CD4-positive, alpha-beta T cell treated with Interleukin-15 for 4 hours (primary cell): ENCODE measurements at regions not wholly inside any gene's neighbourhood (a gene's known extent, or its start where the extent isn't known, plus 50 kb on each side); places are given as distances from the start of the nearest gene placed in this dataset.
A peak's percentile ranks its signal among the peaks of the same experiment; 100 is the strongest.

ENCODE experiments used
- DNase-seq: peaks from one replicate; pipeline ENCODE4 v3.0.0-alpha.2; 2020; ENCODE audit warnings: low spot score

DNA sequence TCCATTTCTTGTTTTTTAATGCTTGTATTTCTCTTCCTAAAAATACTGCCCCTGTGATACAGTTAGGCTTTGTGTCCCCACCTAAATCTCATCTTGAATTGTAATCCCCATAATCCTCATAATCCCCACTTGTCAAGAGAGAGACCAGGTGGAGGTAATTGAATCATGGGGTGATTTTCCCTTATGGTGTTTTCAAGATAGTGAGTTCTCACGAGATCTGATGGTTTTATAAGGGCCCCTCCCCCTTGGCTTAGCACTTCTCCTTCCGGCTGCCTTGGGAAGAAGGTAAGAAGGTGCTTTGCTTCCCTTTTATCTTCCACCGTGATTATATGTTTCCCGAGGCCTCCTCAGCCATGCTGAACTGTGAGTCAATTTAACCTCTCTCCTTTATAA lies 227.4 kb downstream of the MAN2A1 start:
- DNase-seq: no peak

DNA sequence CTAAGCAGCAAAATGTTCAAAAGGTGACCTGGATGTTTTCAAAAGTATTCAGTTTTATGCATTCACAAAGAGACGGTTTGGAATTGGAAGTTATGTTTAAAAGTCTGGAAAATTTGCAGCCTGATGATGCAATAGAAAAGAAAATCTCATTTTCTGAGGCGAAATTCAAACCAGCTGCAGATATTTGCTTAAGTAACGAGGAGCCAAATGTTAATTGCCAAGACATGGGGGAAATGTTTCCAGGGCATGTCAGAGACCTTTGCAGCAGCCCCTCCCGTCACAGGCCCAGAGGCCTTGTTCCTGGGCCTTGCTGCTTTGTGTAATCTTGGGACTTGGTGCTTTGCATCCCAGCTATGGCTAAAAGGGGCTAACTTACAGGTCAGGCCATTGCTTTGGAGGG lies 228.2 kb downstream of the MAN2A1 start:
- DNase-seq: no peak

DNA sequence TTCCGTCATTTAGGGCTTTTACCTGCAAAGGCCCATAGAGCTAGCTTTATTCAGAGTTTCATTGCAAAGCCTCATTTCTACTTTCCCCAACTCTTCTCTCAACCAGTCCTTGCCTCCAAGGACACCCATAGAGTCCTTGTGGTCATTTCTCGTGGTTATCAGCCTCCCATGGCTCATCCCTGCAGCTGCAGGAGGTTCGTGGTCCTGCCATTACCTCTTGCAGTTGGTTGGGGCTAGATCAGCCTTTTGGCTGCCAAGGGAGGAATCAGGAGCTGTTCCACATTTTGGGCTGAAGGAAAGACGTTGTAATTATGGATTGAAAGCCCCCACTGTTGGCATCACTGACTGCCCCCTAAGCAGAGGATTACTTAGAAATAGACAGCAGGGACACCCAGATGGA lies 231.0 kb downstream of the MAN2A1 start:
- no peak for DNase-seq

DNA sequence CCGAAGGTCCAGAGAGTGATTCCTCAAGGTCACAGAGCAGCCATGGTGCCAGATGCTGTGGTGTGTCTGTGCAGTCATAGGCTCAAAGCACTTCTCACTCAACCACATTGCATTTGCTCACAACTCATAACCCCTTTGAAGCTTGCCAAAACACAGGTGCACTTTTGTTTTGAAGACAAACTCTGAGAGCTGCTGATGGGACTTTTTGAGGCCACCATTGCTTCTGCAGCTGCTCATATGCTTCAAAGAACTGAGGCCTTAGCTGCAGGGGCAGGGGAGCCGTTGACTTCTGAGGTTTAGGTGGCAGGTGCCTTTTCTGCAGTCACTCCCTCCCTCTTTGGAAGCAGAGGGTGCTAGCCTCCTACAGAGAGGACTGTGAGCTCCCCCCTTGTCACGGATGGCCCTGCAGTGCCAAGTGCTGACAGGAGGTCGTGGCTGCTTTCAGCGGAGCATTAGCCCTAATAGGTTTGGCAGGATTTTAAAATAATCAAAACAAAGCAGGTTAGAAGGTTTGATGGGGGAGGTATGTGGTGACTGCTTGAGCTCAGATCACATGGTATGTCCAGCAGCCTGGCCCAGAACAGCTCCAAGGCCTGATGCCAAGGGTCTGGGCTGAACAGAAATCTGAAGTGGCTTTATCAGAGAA lies 232.1 kb downstream of the MAN2A1 start:
- DNase-seq: peak; percentile 67

DNA sequence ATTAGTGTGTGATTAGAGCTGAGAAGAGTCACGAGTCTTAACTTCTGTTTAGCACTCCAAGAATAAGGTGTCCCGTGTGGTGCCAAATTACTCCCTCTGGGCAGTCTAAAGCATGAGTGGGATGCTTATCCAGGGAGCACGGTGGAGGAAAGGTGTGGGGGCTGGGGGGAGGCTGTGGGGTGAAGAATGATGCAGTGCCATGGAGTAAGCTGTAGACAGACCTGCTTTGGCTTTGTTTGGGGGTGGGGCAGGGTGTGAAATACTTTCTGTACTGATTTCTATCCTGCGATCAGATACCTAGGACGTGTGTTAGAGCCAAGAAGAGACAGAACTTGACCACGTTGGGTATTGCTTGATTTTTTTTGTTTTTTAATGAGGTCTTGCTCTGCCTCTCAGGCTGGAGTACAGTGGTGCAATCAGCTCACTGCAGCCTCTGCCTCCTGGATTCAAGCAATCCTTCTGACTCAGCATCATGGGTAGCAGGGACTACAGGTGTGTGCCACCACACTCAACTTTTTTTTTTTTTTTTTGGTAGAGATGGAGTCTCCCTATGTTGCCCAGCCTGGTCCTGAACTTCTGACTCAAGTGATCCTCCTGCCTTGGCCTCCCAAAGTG lies 232.8 kb downstream of the MAN2A1 start:
- DNase-seq: peak; percentile 10

DNA sequence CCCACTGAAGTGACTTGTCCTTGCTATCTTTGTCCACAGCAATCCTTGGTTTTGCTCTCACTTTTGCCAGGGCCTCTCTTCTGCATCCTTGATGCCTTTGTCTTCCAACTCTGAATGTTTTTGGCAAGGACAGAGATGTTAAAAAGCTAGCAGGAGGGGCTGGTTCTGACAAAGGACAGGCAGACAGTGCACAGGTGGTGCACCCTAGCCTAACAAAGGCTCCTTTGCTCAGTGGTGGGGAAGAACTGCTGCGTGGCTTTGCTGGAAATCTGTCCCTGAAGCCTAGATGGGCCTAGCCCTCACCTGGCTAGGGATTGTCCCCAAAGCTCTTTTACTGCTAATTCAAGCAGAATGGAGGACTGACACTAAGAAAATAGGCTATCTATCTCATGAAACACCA lies 233.5 kb downstream of the MAN2A1 start:
- DNase-seq: no peak

DNA sequence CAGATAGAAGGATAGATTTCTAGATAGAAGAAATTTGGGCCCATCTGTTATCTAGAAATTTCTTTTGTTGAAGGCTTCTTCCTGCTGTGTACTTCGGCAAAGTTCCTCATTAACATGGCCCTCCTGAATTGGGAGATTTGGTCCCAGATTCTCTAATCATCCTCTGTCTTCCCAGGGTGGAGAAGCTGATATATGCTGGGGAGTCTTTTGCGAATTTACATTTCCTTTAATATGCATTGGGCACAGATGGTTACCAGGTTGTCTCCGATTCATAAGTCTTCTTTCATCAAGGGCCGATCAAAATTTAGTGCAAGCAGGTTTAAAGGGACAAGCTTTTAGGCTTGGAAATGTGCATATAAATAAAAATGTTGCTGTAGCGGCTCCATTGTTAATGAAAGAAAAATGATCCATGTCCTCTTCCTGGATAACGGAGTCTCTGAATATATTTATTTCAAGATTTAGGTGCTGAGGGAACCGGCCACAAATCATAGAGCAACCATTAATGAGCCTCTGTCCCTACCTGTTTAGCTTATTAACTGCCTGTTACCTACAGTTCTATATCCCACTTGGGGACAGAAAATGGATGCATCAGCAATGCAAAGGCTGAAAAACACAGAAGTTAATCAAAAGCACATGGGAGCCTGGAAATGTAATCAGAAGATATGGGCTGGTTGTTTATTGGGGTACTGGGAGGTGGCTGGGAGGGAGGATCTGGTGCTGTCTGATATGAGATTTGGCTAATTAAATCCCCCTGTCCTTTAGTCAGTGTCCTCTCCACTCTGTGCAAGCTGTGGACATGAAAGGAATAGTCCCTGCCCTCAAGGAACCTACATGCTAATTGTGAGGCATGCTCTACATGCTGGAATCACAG lies 234.7 kb downstream of the MAN2A1 start:
- DNase-seq: no peak

DNA sequence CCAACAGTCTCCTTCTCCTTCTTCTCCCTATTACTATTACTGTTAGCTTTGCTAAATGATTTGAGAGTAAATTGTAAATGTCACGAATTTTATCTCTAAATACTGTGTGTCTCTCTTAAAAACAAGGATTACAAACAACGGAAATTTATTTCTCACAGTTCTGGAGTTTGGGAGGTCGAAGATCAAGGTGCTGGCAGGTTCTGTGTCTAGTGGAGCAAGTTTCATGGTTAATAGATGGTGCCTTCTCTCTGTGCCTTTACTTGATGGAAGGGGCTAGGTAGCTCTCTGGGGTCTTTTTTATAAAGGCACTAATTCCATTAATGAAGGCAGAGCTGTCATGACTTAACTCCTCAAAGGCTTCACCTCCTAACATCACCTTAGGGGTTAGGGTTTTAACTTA lies 237.9 kb downstream of the MAN2A1 start:
- no peak for DNase-seq

DNA sequence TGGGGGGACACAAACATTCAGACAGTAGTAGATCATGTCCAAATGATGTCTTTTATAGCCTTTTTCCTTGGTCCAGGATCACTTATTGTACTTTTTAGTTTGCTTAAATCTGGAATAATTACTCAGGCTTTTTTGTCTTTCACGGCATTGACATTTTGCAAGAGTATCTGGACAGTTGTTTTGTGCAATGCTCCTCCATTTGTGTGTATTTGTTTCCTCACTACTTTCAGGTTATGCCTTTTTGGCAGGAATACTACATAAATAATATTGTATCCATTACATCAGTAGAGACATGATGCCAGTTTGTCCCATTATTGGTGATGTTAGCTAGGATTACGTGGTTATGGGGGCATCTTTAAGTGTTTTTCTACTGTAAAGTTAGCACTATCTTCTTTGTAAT lies 238.3 kb downstream of the MAN2A1 start:
- no peak for DNase-seq

DNA sequence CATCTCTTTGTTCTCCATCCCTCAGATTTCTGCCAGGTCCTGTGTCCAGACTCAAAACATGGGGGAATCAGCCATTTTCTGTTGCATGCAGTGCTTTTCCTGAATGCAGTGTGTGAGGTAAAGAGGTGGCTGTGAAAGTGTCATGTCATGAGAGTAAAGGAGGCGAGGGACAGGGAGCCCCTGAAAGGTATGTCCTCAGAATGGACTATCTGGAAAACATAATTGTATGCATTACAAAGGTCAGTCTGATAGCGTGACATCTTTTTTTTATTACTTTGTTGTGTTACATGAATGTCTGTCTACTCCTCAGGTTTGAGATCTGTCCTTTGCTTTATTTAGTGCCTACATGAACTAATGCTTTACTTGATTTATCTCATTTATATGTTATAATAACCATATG lies 239.1 kb downstream of the MAN2A1 start:
- DNase-seq: no peak

DNA sequence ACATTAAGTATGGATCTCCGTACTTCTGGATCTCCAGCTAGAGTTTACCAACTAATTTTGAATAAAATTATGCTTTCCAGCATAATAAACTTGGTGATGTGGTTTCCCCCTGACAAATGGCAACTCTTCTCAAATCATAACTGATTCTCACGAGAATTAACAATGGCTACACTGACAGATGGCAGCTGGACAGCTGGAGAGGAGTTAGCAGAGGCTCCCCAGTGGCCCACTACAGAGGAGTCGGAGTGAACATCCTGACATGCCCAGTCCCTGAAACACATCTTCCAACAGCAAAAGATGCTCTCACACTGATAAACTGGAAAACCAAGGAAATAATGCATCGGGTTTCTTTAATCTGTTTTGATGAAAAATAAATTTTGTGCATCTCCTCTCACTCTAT lies 239.6 kb downstream of the MAN2A1 start:
- no peak for DNase-seq

DNA sequence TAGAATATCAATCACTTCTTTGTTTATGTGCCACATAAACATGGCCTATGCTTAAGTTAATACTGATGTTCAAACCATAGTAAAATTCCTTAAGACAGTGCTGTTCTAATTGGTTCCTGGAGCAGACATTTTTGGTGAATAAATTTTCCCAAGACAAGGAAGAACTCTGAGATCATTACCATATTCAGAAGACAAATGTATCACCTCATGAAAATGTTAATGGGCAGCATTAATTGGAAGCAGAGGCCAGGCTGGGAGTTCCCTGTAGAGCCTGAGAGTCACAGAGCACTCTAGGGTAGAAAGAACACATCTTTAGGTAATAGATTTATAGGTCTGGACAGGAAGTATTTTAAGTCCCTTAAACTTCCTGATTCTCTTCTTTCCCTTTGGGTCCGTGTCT lies 240.2 kb downstream of the MAN2A1 start:
- DNase-seq: no peak

DNA sequence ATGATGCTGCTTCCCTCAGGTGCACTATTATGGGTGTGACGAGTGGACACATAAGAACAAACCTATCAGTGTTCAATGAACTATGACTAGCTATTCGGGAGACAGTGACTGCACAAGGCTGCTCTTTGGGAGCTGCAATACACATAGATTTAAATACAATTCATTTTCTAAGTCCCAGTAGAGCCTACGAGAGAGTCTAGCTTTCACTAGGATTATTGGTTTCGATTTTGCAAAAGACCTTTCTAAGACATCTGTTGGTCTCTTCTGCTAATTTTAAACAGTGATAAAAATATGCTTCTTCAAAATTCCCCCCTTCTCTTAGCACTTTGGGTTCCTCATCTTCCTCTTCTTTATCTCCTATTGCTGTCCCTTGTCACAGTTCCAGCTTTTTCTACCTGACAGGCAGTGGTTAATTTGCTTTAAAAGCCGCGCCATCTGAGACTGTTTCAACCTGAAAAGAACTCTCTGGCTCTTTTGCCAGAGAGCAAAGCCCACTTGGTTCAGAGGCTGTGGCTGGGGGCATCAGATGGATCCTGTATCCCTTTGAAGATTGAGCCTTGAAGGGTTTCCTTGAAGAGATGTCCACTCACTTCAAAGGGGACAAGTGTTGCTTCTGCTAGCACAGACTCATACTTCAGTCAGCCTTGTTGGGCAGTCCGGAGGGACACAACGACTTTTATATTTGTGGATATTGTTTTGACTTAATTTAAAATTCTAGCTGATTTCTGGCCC lies 241.5 kb downstream of the MAN2A1 start:
- DNase-seq: no peak

DNA sequence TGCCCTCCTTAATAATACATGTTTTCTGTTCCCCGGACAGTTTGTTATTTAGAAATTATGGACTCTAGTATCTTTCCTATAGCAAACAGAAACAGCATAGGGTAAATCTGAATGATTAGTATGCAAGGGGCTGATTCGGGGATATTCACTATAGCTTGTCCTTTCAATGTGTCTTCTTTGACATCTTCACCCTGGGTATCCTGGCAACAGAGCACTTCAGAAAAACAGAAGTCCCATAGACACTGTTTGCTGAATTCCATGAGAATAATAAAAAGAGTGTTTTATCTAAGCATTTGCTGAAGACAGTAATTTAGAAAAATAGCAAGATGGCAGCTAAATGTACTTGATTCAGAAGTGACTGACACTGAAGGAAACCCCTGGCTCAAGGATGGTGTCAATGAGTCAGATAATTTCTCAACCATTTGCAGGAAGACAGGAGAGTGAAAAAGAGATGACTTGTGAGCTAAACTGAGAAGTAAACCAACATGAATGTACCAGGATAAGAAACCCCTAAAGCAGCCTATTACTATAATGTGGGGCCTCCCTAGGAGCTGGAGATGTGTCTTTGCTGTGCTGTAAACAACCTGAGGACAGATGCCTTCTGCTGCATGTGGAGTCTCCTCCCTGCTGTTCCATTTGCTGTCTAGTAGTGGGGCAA lies 246.2 kb downstream of the MAN2A1 start:
- no peak for DNase-seq

DNA sequence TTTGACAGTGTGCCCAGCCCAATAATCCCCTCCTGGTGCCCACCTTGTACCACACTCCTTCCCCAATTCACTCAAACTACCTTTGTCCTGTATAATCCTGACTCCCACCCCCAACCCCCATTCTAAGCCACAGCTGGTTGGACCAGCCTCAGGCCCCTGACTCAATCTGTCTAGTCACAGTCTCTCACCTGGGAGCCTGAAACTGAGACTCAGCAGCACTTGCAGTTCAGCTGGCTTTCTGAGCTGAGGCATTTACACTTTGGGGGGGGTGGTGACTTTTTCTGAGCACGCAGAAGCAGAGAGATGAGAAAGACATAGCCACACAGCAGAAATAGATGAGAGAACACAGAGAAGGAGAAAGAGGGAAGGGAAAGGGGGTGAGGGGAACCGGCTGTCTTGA lies 247.3 kb downstream of the MAN2A1 start:
- DNase-seq: no peak

DNA sequence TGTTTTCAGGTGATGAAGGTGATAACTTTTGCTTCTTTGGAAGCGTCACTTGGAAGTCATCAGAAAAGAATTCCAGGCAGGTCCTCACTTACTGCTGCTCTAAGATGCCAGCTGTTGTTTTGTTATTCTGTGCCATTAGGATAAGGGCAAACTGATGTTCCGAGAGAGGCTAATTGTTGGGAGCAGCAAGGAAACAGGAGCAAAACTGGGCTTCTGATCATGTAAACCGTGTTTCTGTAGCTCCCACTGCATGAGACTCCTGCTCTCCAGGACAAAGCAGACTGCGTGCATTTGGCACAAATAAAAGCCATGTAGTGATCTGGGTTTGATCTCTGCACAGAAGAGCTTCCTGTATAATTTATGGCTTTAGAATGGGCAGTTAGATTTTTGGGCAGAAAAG lies 248.2 kb downstream of the MAN2A1 start:
- DNase-seq: no peak

DNA sequence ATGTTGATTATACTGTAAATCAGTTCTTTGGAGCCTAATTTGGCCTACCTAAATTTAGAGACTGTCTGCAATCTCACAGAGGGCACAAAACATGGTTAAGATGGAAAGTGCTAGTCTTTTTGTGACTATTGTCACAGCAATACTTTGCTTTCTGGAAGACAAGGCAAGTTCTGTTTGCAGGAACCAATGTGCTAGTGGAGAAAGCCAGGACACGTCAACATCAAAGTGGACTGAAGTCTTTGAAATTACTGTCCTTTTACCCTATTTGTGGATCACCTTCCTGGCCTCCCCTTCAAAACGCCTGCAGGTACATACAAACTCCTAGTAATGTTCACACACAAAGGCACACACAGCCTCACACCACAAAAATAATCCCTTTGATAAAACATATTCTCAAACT lies 248.7 kb downstream of the MAN2A1 start:
- no peak for DNase-seq

DNA sequence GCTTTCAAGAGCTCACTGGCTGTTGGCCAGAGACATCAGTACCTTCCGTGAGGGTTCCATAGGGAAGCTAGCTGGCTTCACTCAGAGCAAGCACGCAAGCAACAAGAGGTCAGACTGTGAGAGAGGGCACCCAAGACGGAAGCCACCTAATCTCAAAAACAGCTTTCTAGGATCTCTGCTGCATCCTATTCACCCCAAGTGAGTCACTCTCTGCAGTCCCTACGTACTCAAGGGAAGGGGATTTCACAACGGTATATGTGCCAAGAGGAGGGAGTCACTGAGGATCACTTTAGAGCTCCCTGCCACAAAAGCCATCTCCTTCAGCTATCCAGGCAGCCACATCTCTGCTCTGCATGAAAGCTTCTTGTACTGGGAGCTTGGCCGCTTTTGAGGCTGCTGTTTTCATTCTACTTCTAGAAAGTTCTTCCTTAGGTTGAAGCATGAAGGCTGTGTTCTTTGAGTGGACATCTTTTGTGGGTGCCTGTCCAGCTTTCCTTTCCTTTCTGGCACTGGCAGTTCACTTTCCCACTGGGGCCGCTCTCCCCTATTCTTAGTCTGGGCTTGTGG lies 249.5 kb downstream of the MAN2A1 start:
- no peak for DNase-seq

DNA sequence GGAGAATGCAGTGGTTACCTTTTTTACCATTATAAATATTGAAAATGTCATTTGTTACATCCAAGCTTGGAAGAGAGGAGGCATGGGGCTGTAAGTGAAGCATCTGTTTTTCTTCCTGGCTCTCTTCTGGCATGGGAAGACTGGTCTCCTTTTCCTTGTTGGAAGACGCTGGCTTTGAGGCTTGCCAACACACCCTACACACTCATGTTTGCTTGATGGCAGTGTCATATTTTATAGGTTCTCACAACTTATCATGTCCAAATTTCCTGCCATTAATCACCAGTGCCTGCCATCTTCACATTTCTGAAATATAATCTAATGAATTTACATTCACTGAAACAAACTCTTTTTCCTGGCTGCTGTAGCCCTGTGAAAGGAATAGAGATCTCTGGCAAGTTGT lies 252.9 kb downstream of the MAN2A1 start:
- DNase-seq: no peak

DNA sequence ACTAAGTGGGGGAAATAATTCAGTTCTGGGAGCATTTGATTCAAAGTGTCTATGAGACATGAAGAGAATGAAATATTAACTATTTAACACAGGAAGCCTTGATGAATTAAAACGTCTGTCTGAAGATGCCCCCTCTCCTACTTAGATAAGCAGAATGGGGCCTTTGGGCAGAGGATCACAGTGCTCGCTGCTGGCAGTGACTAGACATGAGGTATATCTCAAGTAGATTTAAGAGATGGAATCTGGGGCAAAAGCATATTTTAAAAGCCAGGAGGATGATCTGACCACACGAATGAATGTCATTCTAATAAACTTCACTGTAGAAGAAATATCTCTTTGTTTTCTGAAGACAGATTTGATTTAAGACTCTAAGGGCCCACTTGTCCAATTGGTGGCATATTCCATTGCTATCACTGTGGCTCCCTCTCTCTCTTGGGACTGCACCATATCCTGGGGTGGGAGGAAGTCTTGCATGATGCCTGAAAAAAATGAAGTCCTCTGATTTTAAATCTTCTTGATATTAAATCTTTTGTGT lies 254.0 kb downstream of the MAN2A1 start:
- DNase-seq: no peak

DNA sequence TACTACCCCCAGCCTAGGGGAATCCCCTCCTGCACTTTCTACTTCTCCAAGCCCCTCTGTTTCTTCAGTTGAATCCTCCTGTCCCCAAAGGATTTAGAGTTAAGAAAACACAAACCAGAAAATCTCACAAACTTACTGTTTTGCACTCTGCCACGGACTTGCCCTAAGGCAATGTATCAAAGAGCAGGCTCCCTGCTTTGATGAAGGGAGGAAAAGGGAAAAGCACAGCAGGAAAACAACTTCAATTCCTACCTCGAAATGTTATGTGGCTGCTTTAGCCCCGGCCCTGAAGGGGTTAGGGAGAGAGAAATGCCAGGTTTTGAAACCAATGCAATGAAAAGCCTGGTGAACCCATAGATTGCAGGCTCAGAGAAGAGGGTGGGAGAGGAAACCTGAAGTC lies 254.7 kb downstream of the MAN2A1 start:
- DNase-seq: no peak
